CD4-positive, CD25-positive, alpha-beta regulatory T cell (primary cell): ENCODE measurements at regions not wholly inside any gene's neighbourhood (a gene's known extent, or its start where the extent isn't known, plus 50 kb on each side); places are given as distances from the start of the nearest gene placed in this dataset.

ENCODE experiments used
- ATAC-seq, 2 donors: fragments of 150-1000 bp; cut with Tn5 transposase; one replicate each; pipeline ENCODE4 v1.10.0; 2021; ENCODE audit warnings: low read depth in 2 of 2, moderate number of reproducible peaks in 2 of 2, moderate library complexity in 1 of 2
- DNase-seq, 3 donors: peaks; one replicate each; pipeline versions ENCODE4 v3.0.0 to v3.0.0-alpha.2; 2012 to 2022; ENCODE audit warnings: mixed read lengths in 1 of 3
- H3K27ac ChIP-seq: one replicate; pipeline ENCODE4 v1.7.0; 2013; ENCODE audit warnings: mild to moderate bottlenecking, low read length; ENCODE audit not compliant: insufficient read depth, poor library complexity, severe bottlenecking
- H3K27me3 ChIP-seq: one replicate; pipeline ENCODE4 v1.7.0; 2013; ENCODE audit warnings: low read length; ENCODE audit not compliant: control insufficient read depth, insufficient read depth
- H3K36me3 ChIP-seq: one replicate; pipeline ENCODE4 v1.7.0; 2013; ENCODE audit warnings: mild to moderate bottlenecking, low read length, moderate library complexity; ENCODE audit not compliant: control insufficient read depth, insufficient read depth
- H3K4me1 ChIP-seq: 2 replicates; pipeline ENCODE4 v1.7.0; 2013; ENCODE audit warnings: mild to moderate bottlenecking, low read length; ENCODE audit not compliant: insufficient read depth, control insufficient read depth, poor library complexity, severe bottlenecking
- H3K4me3 ChIP-seq: one replicate; pipeline ENCODE4 v1.7.0; 2013; ENCODE audit warnings: low read depth, mild to moderate bottlenecking, low read length, moderate library complexity
- H3K9me3 ChIP-seq, 2 experiments: 1 replicate in 1 of 2; 2 replicates in 1 of 2; pipeline ENCODE4 v1.7.0; 2013; ENCODE audit warnings: low read length in 2 of 2, mild to moderate bottlenecking in 1 of 2, moderate library complexity in 1 of 2; ENCODE audit not compliant: control insufficient read depth in 2 of 2
- H3K27ac Mint-ChIP-seq, 3 donors: one replicate each; pipeline ENCODE4 v1.8.0; 2020 to 2022; ENCODE audit warnings: mild to moderate bottlenecking in 3 of 3, mixed read lengths in 3 of 3, moderate library complexity in 2 of 3
- H3K27me3 Mint-ChIP-seq: one replicate; pipeline ENCODE4 v1.8.0; 2022; ENCODE audit warnings: mild to moderate bottlenecking, mixed read lengths
- H3K36me3 Mint-ChIP-seq: one replicate; pipeline ENCODE4 v1.8.0; 2020; ENCODE audit warnings: mixed read lengths
- H3K4me1 Mint-ChIP-seq, 4 donors: one replicate each; pipeline ENCODE4 v1.8.0; 2020 to 2022; ENCODE audit warnings: mixed read lengths in 4 of 4, mild to moderate bottlenecking in 1 of 4
- H3K4me3 Mint-ChIP-seq, 4 donors: one replicate each; pipeline ENCODE4 v1.8.0; 2020 to 2022; ENCODE audit warnings: mild to moderate bottlenecking in 4 of 4, mixed read lengths in 4 of 4, moderate library complexity in 3 of 4
- H3K9me3 Mint-ChIP-seq, 7 donors: one replicate each; pipeline ENCODE4 v1.8.0; 2020 to 2022; ENCODE audit warnings: mixed read lengths in 7 of 7, mild to moderate bottlenecking in 3 of 7, moderate library complexity in 2 of 7

- Mint-ChIP-seq H3K27ac (no peak overlapping the region), H3K4me3 (no peak overlapping the region), H3K27me3 (no peaks in the 10 kb centered on the region), H3K4me1 (no peaks in the 10 kb centered on the region), H3K9me3 (peaks cover 0 to 8% (median 0%) of the 10 kb centered on the region in 7 donors), H3K36me3 (no peaks in the 10 kb centered on the region)
- H3K36me3 ChIP-seq: no peaks in the 10 kb centered on the region
- no peaks in the 10 kb centered on the region for H3K9me3 ChIP-seq
- ATAC-seq: no peak
- no peak overlapping the region for H3K27ac ChIP-seq
- no peaks in the 10 kb centered on the region for H3K4me1 ChIP-seq
- DNase-seq: no peak
- no peaks in the 10 kb centered on the region for H3K27me3 ChIP-seq
- no peak overlapping the region for H3K4me3 ChIP-seq
These were observed 101.4 kb upstream of the GOLIM4 start for GRCh38 chr3:168197162-168197561.

GRCh38 chr3:168191856-168192255 is 96.1 kb upstream of the GOLIM4 start:
- ATAC-seq (no peak), DNase-seq (no peak)
- Mint-ChIP-seq H3K4me1 (no peaks in the 10 kb centered on the region), H3K27me3 (no peaks in the 10 kb centered on the region), H3K4me3 (no peak overlapping the region), H3K27ac (no peak overlapping the region), H3K36me3 (no peaks in the 10 kb centered on the region), H3K9me3 (peaks cover 0 to 2% (median 0%) of the 10 kb centered on the region in 7 donors)
- no peaks in the 10 kb centered on the region for H3K27me3 ChIP-seq
- H3K9me3 ChIP-seq: no peaks in the 10 kb centered on the region
- no peaks in the 10 kb centered on the region for H3K36me3 ChIP-seq
- H3K4me1 ChIP-seq: no peaks in the 10 kb centered on the region
- no peak overlapping the region for H3K4me3 ChIP-seq
- no peak overlapping the region for H3K27ac ChIP-seq

- no peaks in the 10 kb centered on the region for H3K9me3 ChIP-seq
- no peak overlapping the region for H3K27ac ChIP-seq
- H3K4me3 ChIP-seq: no peak overlapping the region
- Mint-ChIP-seq H3K27ac (no peak overlapping the region), H3K27me3 (no peaks in the 10 kb centered on the region), H3K4me1 (no peaks in the 10 kb centered on the region), H3K36me3 (no peaks in the 10 kb centered on the region), H3K4me3 (no peak overlapping the region), H3K9me3 (peaks cover 0 to 4% (median 1%) of the 10 kb centered on the region in 7 donors)
- DNase-seq: no peak
- H3K36me3 ChIP-seq: no peaks in the 10 kb centered on the region
- ATAC-seq: no peak
- H3K27me3 ChIP-seq: no peaks in the 10 kb centered on the region
- H3K4me1 ChIP-seq: no peaks in the 10 kb centered on the region
These were observed 91.5 kb upstream of the GOLIM4 start for GRCh38 chr3:168187233-168187632.

- no peaks in the 10 kb centered on the region for H3K27me3 ChIP-seq
- DNase-seq (no peak), ATAC-seq (no peak)
- no peaks in the 10 kb centered on the region for H3K9me3 ChIP-seq
- Mint-ChIP-seq H3K36me3 (no peaks in the 10 kb centered on the region), H3K4me3 (no peak overlapping the region), H3K27me3 (no peaks in the 10 kb centered on the region), H3K9me3 (peaks cover 0 to 4% (median 0%) of the 10 kb centered on the region in 7 donors), H3K4me1 (no peaks in the 10 kb centered on the region), H3K27ac (no peak overlapping the region)
- no peak overlapping the region for H3K27ac ChIP-seq
- H3K36me3 ChIP-seq: no peaks in the 10 kb centered on the region
- no peaks in the 10 kb centered on the region for H3K4me1 ChIP-seq
- no peak overlapping the region for H3K4me3 ChIP-seq
These were observed 90.7 kb upstream of the GOLIM4 start for GRCh38 chr3:168186293-168186983.

- ATAC-seq (no peak), DNase-seq (no peak)
- Histone ChIP-seq H3K27me3 (no peaks in the 10 kb centered on the region), H3K36me3 (no peaks in the 10 kb centered on the region), H3K9me3 (no peaks in the 10 kb centered on the region), H3K4me1 (no peaks in the 10 kb centered on the region), H3K4me3 (no peak overlapping the region), H3K27ac (no peak overlapping the region)
- Mint-ChIP-seq H3K27me3 (no peaks in the 10 kb centered on the region), H3K36me3 (no peaks in the 10 kb centered on the region), H3K4me3 (no peak overlapping the region), H3K4me1 (no peaks in the 10 kb centered on the region), H3K9me3 (peaks cover 0 to 4% (median 0%) of the 10 kb centered on the region in 7 donors), H3K27ac (no peak overlapping the region)
These were observed 88.0 kb upstream of the GOLIM4 start for GRCh38 chr3:168183774-168184173.

GRCh38 chr3:168168743-168169142 is 73.0 kb upstream of the GOLIM4 start:
- Mint-ChIP-seq H3K4me3 (no peak overlapping the region), H3K27ac (no peak overlapping the region), H3K9me3 (peaks cover 0 to 4% (median under 1%) of the 10 kb centered on the region in 7 donors), H3K27me3 (no peaks in the 10 kb centered on the region), H3K4me1 (peaks cover 0 to 2% (median 0%) of the 10 kb centered on the region in 4 donors), H3K36me3 (no peaks in the 10 kb centered on the region)
- Histone ChIP-seq H3K4me3 (no peak overlapping the region), H3K36me3 (no peaks in the 10 kb centered on the region), H3K27me3 (no peaks in the 10 kb centered on the region), H3K9me3 (no peaks in the 10 kb centered on the region), H3K27ac (no peak overlapping the region), H3K4me1 (no peaks in the 10 kb centered on the region)
- no peak for DNase-seq
- no peak for ATAC-seq

GRCh38 chr3:168165390-168166269 is 69.9 kb upstream of the GOLIM4 start:
- Mint-ChIP-seq H3K27ac (no peak overlapping the region), H3K27me3 (no peaks in the 10 kb centered on the region), H3K36me3 (no peaks in the 10 kb centered on the region), H3K4me1 (peaks cover 0 to 6% (median 0%) of the 10 kb centered on the region in 4 donors), H3K4me3 (no peak overlapping the region), H3K9me3 (peaks cover 0 to 2% (median 0%) of the 10 kb centered on the region in 7 donors)
- Histone ChIP-seq H3K27me3 (no peaks in the 10 kb centered on the region), H3K4me3 (no peak overlapping the region), H3K36me3 (no peaks in the 10 kb centered on the region), H3K27ac (no peak overlapping the region), H3K9me3 (no peaks in the 10 kb centered on the region), H3K4me1 (no peaks in the 10 kb centered on the region)
- DNase-seq (peak in 1 of 3 donors; percentile 39), ATAC-seq (no peak)
